ENCODE measurements at regions not wholly inside any gene's neighbourhood (a gene's known extent, or its start where the extent isn't known, plus 50 kb on each side); places are given as distances from the start of the nearest gene placed in this dataset.

GRCh38 chr18:55093295-55093694, 134.0 kb upstream of the CCDC68 start:
- Mint-ChIP-seq H3K4me3 (peak overlapping the region; percentile 2 to 5), H3K27me3 (peaks cover 0 to 6% of the 10 kb centered on the region in 2 donors), H3K36me3 (peaks cover 3 to 8% of the 10 kb centered on the region in 2 donors), H3K27ac (peak overlapping the region; percentile 16), H3K4me1 (peaks cover 35 to 78% of the 10 kb centered on the region in 2 donors), H3K9me3 (peaks cover 0 to 5% of the 10 kb centered on the region in 2 donors)
- ATAC-seq (replicated peaks) (peak; percentile 56 to 62), DNase-seq (no peak)

- peaks cover 38 to 79% of the 10 kb centered on the region in 2 donors for H3K4me1 Mint-ChIP-seq
- ATAC-seq (replicated peaks) (peak in 1 of 2 donors; percentile 21), DNase-seq (no peak)
- H3K9me3 Mint-ChIP-seq, result peaks cover 0 to 5% of the 10 kb centered on the region in 2 donors
- H3K4me3 Mint-ChIP-seq, result no peak overlapping the region
- peaks cover 0 to 6% of the 10 kb centered on the region in 2 donors for H3K27me3 Mint-ChIP-seq
- peaks cover 3 to 5% of the 10 kb centered on the region in 2 donors for H3K36me3 Mint-ChIP-seq
- peak overlapping the region; percentile 15 for H3K27ac Mint-ChIP-seq
Measured at GRCh38 chr18:55092166-55092565, 132.9 kb upstream of the CCDC68 start.

GRCh38 chr18:55090564-55091188, 131.4 kb upstream of the CCDC68 start:
- ATAC-seq (replicated peaks) (no peak), DNase-seq (no peak)
- H3K36me3 Mint-ChIP-seq, result peaks cover 4 to 5% of the 10 kb centered on the region in 2 donors
- peaks cover 36 to 79% of the 10 kb centered on the region in 2 donors for H3K4me1 Mint-ChIP-seq
- H3K27ac Mint-ChIP-seq, result no peak overlapping the region
- H3K9me3 Mint-ChIP-seq, result peaks cover 0 to 6% of the 10 kb centered on the region in 2 donors
- peaks cover 3 to 6% of the 10 kb centered on the region in 2 donors for H3K27me3 Mint-ChIP-seq
- H3K4me3 Mint-ChIP-seq, result no peak overlapping the region

- no peak for ATAC-seq (replicated peaks)
- no peak overlapping the region for H3K27ac Mint-ChIP-seq
- H3K4me3 Mint-ChIP-seq, result no peak overlapping the region
- no peak for DNase-seq
- peaks cover 3 to 6% of the 10 kb centered on the region in 2 donors for H3K27me3 Mint-ChIP-seq
- H3K9me3 Mint-ChIP-seq, result peaks cover 0 to 6% of the 10 kb centered on the region in 2 donors
- H3K4me1 Mint-ChIP-seq, result peaks cover 30 to 76% of the 10 kb centered on the region in 2 donors
- peaks cover 4 to 5% of the 10 kb centered on the region in 2 donors for H3K36me3 Mint-ChIP-seq
Measured at GRCh38 chr18:55089610-55090009, 130.3 kb upstream of the CCDC68 start.

GRCh38 chr18:55088561-55088960, 129.3 kb upstream of the CCDC68 start:
- Mint-ChIP-seq H3K4me1 (peaks cover 30 to 72% of the 10 kb centered on the region in 2 donors), H3K9me3 (peaks cover 0 to 6% of the 10 kb centered on the region in 2 donors), H3K27me3 (peaks cover 3 to 6% of the 10 kb centered on the region in 2 donors), H3K36me3 (peaks cover 5 to 6% of the 10 kb centered on the region in 2 donors), H3K27ac (no peak overlapping the region), H3K4me3 (no peak overlapping the region)
- DNase-seq (no peak), ATAC-seq (replicated peaks) (no peak)

GRCh38 chr18:55088000-55088401, 128.7 kb upstream of the CCDC68 start:
- no peak for DNase-seq
- peak overlapping the region; percentile 51 for H3K27ac Mint-ChIP-seq
- peak; percentile 24 to 26 for ATAC-seq (replicated peaks)
- H3K36me3 Mint-ChIP-seq, result peaks cover 6 to 7% of the 10 kb centered on the region in 2 donors
- H3K9me3 Mint-ChIP-seq, result peaks cover 0 to 6% of the 10 kb centered on the region in 2 donors
- no peak overlapping the region for H3K4me3 Mint-ChIP-seq
- H3K27me3 Mint-ChIP-seq, result peaks cover 3 to 6% of the 10 kb centered on the region in 2 donors
- peaks cover 25 to 67% of the 10 kb centered on the region in 2 donors for H3K4me1 Mint-ChIP-seq

- DNase-seq (no peak), ATAC-seq (replicated peaks) (no peak)
- no peak overlapping the region for H3K4me3 Mint-ChIP-seq
- H3K9me3 Mint-ChIP-seq, result peaks cover 0 to 4% of the 10 kb centered on the region in 2 donors
- H3K4me1 Mint-ChIP-seq, result peaks cover 18 to 61% of the 10 kb centered on the region in 2 donors
- peaks cover 3 to 6% of the 10 kb centered on the region in 2 donors for H3K27me3 Mint-ChIP-seq
- H3K27ac Mint-ChIP-seq, result peak overlapping the region; percentile 92
- H3K36me3 Mint-ChIP-seq, result peaks cover 6 to 8% of the 10 kb centered on the region in 2 donors
Measured at GRCh38 chr18:55086906-55087305, 127.6 kb upstream of the CCDC68 start.

GRCh38 chr18:55085557-55086285, 126.5 kb upstream of the CCDC68 start:
- peak overlapping the region; percentile 70 for H3K27ac Mint-ChIP-seq
- peaks cover 3 to 6% of the 10 kb centered on the region in 2 donors for H3K27me3 Mint-ChIP-seq
- peak overlapping the region; percentile 4 to 68 for H3K4me3 Mint-ChIP-seq
- DNase-seq (peak; percentile 21), ATAC-seq (replicated peaks) (peak; percentile 86 to 92)
- peaks cover 16 to 59% of the 10 kb centered on the region in 2 donors for H3K4me1 Mint-ChIP-seq
- H3K9me3 Mint-ChIP-seq, result peaks cover 0 to 4% of the 10 kb centered on the region in 2 donors
- H3K36me3 Mint-ChIP-seq, result peaks cover 6 to 8% of the 10 kb centered on the region in 2 donors

- Mint-ChIP-seq H3K36me3 (peaks cover 3% of the 10 kb centered on the region in 2 donors), H3K4me3 (no peak overlapping the region), H3K4me1 (peaks cover 16 to 52% of the 10 kb centered on the region in 2 donors), H3K9me3 (peaks cover 0 to 2% of the 10 kb centered on the region in 2 donors), H3K27ac (no peak overlapping the region), H3K27me3 (peaks cover under 1 to 3% of the 10 kb centered on the region in 2 donors)
- no peak for ATAC-seq (replicated peaks)
- no peak for DNase-seq
Measured at GRCh38 chr18:55084550-55084949, 125.3 kb upstream of the CCDC68 start.

GRCh38 chr18:55083461-55083860, 124.2 kb upstream of the CCDC68 start:
- Mint-ChIP-seq H3K27me3 (peaks cover 0 to 3% of the 10 kb centered on the region in 2 donors), H3K4me1 (peaks cover 16 to 46% of the 10 kb centered on the region in 2 donors), H3K4me3 (no peak overlapping the region), H3K36me3 (peaks cover 3% of the 10 kb centered on the region in 2 donors), H3K27ac (peak overlapping the region; percentile 91), H3K9me3 (peaks cover 0 to 4% of the 10 kb centered on the region in 2 donors)
- no peak for ATAC-seq (replicated peaks)
- no peak for DNase-seq

GRCh38 chr18:55079481-55080355, 120.5 kb upstream of the CCDC68 start:
- Mint-ChIP-seq H3K4me1 (peaks cover 8 to 21% of the 10 kb centered on the region in 2 donors), H3K27ac (peak overlapping the region; percentile 44), H3K36me3 (peaks cover 4 to 6% of the 10 kb centered on the region in 2 donors), H3K4me3 (no peak overlapping the region), H3K27me3 (no peaks in the 10 kb centered on the region), H3K9me3 (peaks cover 0 to 2% of the 10 kb centered on the region in 2 donors)
- ATAC-seq (replicated peaks), result no peak
- DNase-seq, result no peak

GRCh38 chr18:55079067-55079466, 119.8 kb upstream of the CCDC68 start:
- Mint-ChIP-seq H3K27ac (no peak overlapping the region), H3K9me3 (peaks cover 0 to 2% of the 10 kb centered on the region in 2 donors), H3K27me3 (no peaks in the 10 kb centered on the region), H3K4me1 (peaks cover 11 to 19% of the 10 kb centered on the region in 2 donors), H3K36me3 (peaks cover 7 to 8% of the 10 kb centered on the region in 2 donors), H3K4me3 (no peak overlapping the region)
- DNase-seq (no peak), ATAC-seq (replicated peaks) (no peak)

- Mint-ChIP-seq H3K9me3 (peaks cover 0 to 2% of the 10 kb centered on the region in 2 donors), H3K27me3 (no peaks in the 10 kb centered on the region), H3K36me3 (peaks cover 6 to 9% of the 10 kb centered on the region in 2 donors), H3K4me3 (no peak overlapping the region), H3K4me1 (peaks cover 7 to 19% of the 10 kb centered on the region in 2 donors), H3K27ac (no peak overlapping the region)
- no peak for DNase-seq
- ATAC-seq (replicated peaks), result no peak
Measured at GRCh38 chr18:55078303-55078932, 119.2 kb upstream of the CCDC68 start.
